Fibroblast of villous mesenchyme (primary cell): ENCODE measurements at regions not wholly inside any gene's neighbourhood (a gene's known extent, or its start where the extent isn't known, plus 50 kb on each side); places are given as distances from the start of the nearest gene placed in this dataset.

Source experiments
- DNase-seq: peaks from one replicate; pipeline ENCODE4 v3.0.0-alpha.2; 2010; ENCODE audit warnings: low read depth
- H3K4me3 ChIP-seq: 2 replicates; pipeline ENCODE4 v1.5.1; 2011; ENCODE audit warnings: low read depth, mild to moderate bottlenecking, low read length
- CTCF ChIP-seq: IDR thresholded peaks from 2 replicates; pipeline ENCODE4 v1.5.1; 2012; ENCODE audit warnings: low read depth, mild to moderate bottlenecking, low read length; ENCODE audit not compliant: insufficient read depth

DNA sequence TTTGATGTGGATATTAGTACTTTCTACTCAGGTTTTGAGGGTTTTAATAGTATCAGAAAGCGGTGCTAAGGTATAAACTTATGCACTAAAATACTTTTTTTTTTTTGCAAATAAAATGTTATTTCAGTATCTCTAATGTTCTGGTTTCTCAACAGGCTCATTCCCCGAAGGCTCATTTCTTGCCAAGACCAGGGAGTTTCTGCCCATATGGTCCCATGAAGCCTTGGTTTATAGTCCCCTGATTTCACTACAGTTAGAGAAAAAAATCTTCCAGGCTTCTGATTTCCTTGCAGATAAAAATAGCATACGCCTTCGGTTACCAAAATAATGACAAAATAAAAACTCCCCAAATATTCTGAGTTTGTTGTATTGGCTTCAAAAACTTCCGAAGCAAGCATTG, 814.2 kb upstream of the PABPC4L start:
- no peak overlapping the region for H3K4me3 ChIP-seq
- DNase-seq, result no peak
- TF ChIP-seq CTCF, result no peak

- no peak for DNase-seq
- no peak overlapping the region for H3K4me3 ChIP-seq
- TF ChIP-seq CTCF, result no peak
Measured at GRCh38 chr4:135007400-135007799, 805.8 kb upstream of the PABPC4L start.

- no peak overlapping the region for H3K4me3 ChIP-seq
- no peak for DNase-seq
- TF ChIP-seq CTCF, result no peak
Measured at GRCh38 chr4:134999169-134999568, 797.6 kb upstream of the PABPC4L start.

DNA sequence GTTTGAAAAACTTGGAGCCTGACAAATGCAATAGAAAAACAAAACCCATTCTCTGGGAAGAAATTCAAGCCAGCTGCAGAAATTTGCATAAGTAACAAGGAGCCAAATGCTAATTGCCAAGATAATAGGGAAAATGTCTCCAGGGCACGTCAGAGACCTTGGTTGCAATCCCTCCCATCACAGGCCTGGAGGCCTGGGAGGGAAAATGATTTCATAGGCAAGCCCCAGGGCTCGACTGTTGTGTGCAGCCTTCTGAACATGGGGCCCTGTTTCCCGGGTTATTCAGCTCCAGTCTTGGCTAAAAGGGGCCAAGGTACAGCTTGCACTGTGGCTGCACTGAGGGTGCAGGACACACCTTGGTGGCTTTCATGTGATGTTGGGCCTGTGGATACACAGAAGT, 760.4 kb upstream of the PABPC4L start:
- H3K4me3 ChIP-seq, result no peak overlapping the region
- no peak for DNase-seq
- TF ChIP-seq CTCF, result no peak

DNA sequence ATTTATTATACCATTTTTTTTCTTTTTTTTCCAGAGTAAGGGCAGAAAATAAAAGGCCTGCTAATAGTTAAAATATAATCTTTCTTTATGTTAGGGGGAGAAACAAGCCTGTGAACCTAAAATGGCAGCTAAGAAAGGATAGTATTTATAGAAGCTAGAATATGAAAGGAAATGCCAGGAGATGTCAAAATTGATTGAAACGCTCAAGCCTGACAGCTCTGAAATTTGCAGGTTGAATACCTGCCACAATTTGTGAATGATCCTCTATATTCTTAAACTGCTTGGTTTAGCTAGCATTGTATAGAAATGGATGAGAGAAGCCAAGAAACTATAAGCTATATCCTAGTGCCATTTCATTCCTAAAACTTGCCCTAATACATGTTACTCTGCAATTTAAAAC, 757.3 kb upstream of the PABPC4L start:
- no peak for TF ChIP-seq CTCF
- DNase-seq, result no peak

DNA sequence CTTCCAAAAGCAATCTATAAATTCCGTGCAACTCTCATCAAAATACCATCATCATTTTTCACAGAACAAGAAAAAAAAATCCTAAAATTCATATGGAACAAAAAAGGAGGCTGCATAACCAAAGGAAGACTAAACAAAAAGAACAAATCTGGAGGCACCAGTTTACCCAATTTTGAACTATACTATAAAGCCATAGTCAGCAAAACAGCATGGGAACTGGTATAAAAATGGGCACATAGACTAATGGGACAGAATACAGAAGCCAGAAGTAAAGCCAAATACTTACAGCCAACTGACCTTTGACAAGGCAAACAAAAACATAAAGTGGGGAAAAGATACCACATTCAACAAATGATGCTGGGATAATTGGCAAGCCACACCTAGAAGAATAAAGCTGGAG, 753.5 kb upstream of the PABPC4L start:
- TF ChIP-seq CTCF, result no peak
- DNase-seq, result no peak
- no peak overlapping the region for H3K4me3 ChIP-seq

More for the DNA sequence above, 757.3 kb upstream of the PABPC4L start:
- no peak overlapping the region for H3K4me3 ChIP-seq

- no peak for TF ChIP-seq CTCF
- no peak for DNase-seq
- no peak overlapping the region for H3K4me3 ChIP-seq
Measured at GRCh38 chr4:134952775-134953174, 751.2 kb upstream of the PABPC4L start.
